ENCODE measurements at regions not wholly inside any gene's neighbourhood (a gene's known extent, or its start where the extent isn't known, plus 50 kb on each side); places are given as distances from the start of the nearest gene placed in this dataset.

DNA sequence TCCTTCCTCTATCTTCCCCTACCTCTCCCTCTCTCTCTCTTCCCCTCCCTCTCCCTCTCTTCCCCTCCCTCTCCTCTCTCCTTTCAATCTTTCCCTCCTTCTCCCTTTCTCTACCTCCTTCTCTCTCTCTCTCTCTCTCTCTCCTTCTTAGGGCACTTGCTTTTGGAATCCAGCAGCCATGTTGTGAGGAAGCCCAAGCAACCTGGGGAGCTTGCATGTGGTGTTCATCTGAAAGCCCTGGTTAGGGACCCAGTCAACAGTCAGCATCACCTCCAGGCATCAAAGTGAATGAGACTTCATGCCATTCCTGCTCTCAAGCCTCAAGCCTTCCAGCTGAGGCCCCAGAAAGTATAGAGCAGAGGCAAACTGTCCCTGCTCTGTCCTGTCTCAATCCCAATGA lies 65.6 kb upstream of the SHISAL1 start:
- TF ChIP-seq, protein P1, sequence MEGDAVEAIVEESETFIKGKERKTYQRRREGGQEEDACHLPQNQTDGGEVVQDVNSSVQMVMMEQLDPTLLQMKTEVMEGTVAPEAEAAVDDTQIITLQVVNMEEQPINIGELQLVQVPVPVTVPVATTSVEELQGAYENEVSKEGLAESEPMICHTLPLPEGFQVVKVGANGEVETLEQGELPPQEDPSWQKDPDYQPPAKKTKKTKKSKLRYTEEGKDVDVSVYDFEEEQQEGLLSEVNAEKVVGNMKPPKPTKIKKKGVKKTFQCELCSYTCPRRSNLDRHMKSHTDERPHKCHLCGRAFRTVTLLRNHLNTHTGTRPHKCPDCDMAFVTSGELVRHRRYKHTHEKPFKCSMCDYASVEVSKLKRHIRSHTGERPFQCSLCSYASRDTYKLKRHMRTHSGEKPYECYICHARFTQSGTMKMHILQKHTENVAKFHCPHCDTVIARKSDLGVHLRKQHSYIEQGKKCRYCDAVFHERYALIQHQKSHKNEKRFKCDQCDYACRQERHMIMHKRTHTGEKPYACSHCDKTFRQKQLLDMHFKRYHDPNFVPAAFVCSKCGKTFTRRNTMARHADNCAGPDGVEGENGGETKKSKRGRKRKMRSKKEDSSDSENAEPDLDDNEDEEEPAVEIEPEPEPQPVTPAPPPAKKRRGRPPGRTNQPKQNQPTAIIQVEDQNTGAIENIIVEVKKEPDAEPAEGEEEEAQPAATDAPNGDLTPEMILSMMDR (IDR thresholded peaks at IDR 0.05): no peak
- TF ChIP-seq POLR2A (IDR thresholded peaks at IDR 0.05): no peak
